ENCODE measurements at regions not wholly inside any gene's neighbourhood (a gene's known extent, or its start where the extent isn't known, plus 50 kb on each side); places are given as distances from the start of the nearest gene placed in this dataset.
"Not testable (repeated sequence)": the region's sequence is repeated elsewhere in the genome, so short reads cannot be mapped to it uniquely, and the experiment has no call there.

- H3K27me3 ChIP-seq (ENCODE audit: control insufficient read depth, insufficient read depth, low read length, poor library complexity, severe bottlenecking): no peaks in the 10 kb centered on the region
- no peak for TF ChIP-seq CTCF (conservative IDR thresholded peaks at IDR 0.05)
- Mint-ChIP-seq H3K4me3 (no peak overlapping the region), H3K36me3 (ENCODE audit: low read depth) (no peaks in the 10 kb centered on the region), H3K4me1 (peaks cover 31% of the 10 kb centered on the region), H3K27ac (peak overlapping the region; percentile 86), H3K9me3 (no peaks in the 10 kb centered on the region), H3K27me3 (ENCODE audit: insufficient read depth) (no peaks in the 10 kb centered on the region)
- H3K9ac ChIP-seq (ENCODE audit: extremely low read depth, low read length, poor library complexity, severe bottlenecking): no peak overlapping the region
- H3K9me3 ChIP-seq (ENCODE audit: control insufficient read depth, low read length): no peaks in the 10 kb centered on the region
- H3K27ac ChIP-seq (ENCODE audit: low read depth, low read length): no peak overlapping the region
- no peak overlapping the region for H3K4me3 ChIP-seq (ENCODE audit: low read length)
- WGBS, 2 experiments (ENCODE audit: insufficient coverage in 1 of 2, insufficient read length in 1 of 2): 85 to 100% methylated on average over 1 to 2 of the region's 3 CpGs
- no peak for DNase-seq
- peaks cover 5% of the 10 kb centered on the region for H3K4me1 ChIP-seq (ENCODE audit: control insufficient read depth, insufficient read depth, low read length)
- no peaks in the 10 kb centered on the region for H3K36me3 ChIP-seq (ENCODE audit: control insufficient read depth, insufficient read depth, low read length)
These were observed 95.3 kb downstream of the OR2B2 start for GRCh38 chr6:27816906-27817305.

- Mint-ChIP-seq H3K9me3 (no peaks in the 10 kb centered on the region), H3K4me3 (peak overlapping the region; percentile 67), H3K27ac (peak overlapping the region; percentile 99), H3K36me3 (ENCODE audit: low read depth) (no peaks in the 10 kb centered on the region), H3K4me1 (peaks cover 33% of the 10 kb centered on the region), H3K27me3 (ENCODE audit: insufficient read depth) (no peaks in the 10 kb centered on the region)
- TF ChIP-seq CTCF (conservative IDR thresholded peaks at IDR 0.05): no peak
- Histone ChIP-seq H3K9me3 (ENCODE audit: control insufficient read depth, low read length) (no peaks in the 10 kb centered on the region), H3K4me3 (ENCODE audit: low read length) (peak overlapping the region; percentile 76), H3K27me3 (ENCODE audit: control insufficient read depth, insufficient read depth, low read length, poor library complexity, severe bottlenecking) (no peaks in the 10 kb centered on the region), H3K4me1 (ENCODE audit: control insufficient read depth, insufficient read depth, low read length) (peaks cover 5% of the 10 kb centered on the region), H3K36me3 (ENCODE audit: control insufficient read depth, insufficient read depth, low read length) (no peaks in the 10 kb centered on the region), H3K9ac (ENCODE audit: extremely low read depth, low read length, poor library complexity, severe bottlenecking) (peak overlapping the region; percentile 54), H3K27ac (ENCODE audit: low read depth, low read length) (peak overlapping the region; percentile 39)
- DNase-seq: peak; percentile 86
- whole genome bisulfite sequencing, 2 experiments (ENCODE audit: insufficient coverage in 1 of 2, insufficient read length in 1 of 2): 27 to 45% methylated on average over 30 to 39 of the region's 40 CpGs
These were observed 97.4 kb downstream of the OR2B2 start for GRCh38 chr6:27814665-27815424.

DNA sequence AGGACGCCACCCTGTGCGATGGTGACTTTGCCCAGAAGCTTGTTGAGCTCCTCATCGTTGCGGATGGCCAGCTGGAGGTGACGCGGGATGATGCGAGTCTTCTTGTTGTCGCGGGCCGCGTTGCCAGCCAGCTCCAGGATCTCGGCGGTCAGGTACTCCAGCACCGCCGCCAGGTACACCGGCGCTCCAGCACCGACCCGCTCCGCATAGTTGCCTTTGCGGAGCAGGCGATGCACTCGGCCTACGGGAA, 97.9 kb downstream of the OR2B2 start:
- Mint-ChIP-seq H3K4me1 (peaks cover 32% of the 10 kb centered on the region), H3K4me3 (peak overlapping the region; percentile 67), H3K27ac (peak overlapping the region; percentile 99)
- Histone ChIP-seq H3K27ac (ENCODE audit: low read depth, low read length) (peak overlapping the region; percentile 39), H3K4me3 (ENCODE audit: low read length) (peak overlapping the region; percentile 76), H3K9ac (ENCODE audit: extremely low read depth, low read length, poor library complexity, severe bottlenecking) (peak overlapping the region; percentile 54)
- 0% methylated on average over 2 of the region's 24 CpGs; no CpG with 5 or more reads in 1 of the 2 experiments for WGBS, 2 experiments (ENCODE audit: insufficient coverage in 1 of 2, insufficient read length in 1 of 2)
- not testable (repeated sequence) for H3K9me3 ChIP-seq (ENCODE audit: control insufficient read depth, low read length); H3K36me3 ChIP-seq (ENCODE audit: control insufficient read depth, insufficient read depth, low read length); H3K27me3 Mint-ChIP-seq (ENCODE audit: insufficient read depth); H3K4me1 ChIP-seq (ENCODE audit: control insufficient read depth, insufficient read depth, low read length); DNase-seq; H3K36me3 Mint-ChIP-seq (ENCODE audit: low read depth); H3K9me3 Mint-ChIP-seq; H3K27me3 ChIP-seq (ENCODE audit: control insufficient read depth, insufficient read depth, low read length, poor library complexity, severe bottlenecking)

Measured in endodermal cell (in vitro differentiated cells).